ENCODE measurements at regions not wholly inside any gene's neighbourhood (a gene's known extent, or its start where the extent isn't known, plus 50 kb on each side); places are given as distances from the start of the nearest gene placed in this dataset.

DNA sequence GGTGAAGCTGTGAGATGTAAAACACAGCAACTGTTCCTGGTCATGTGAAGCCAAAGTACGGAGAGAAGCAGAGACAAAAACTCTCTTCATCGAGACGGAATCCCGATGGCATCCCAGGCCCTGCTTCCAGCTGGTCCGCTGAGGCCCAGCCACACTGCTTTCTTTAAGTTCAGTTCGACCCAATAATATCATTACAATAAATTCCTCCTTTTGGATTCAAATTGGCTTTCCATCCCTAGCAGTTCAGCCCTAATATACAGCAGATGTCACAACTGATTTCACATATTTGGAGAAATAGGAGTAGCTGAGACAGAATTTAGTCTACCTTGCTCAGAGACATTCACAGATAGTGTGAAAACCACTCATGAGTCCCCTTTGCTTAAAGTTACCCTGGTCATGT, 98.3 kb upstream of the SPRY1 start:
- no peak for TF ChIP-seq CTCF (IDR thresholded peaks at IDR 0.05)
- TF ChIP-seq POLR2A (IDR thresholded peaks at IDR 0.05), result no peak
